ENCODE measurements at regions not wholly inside any gene's neighbourhood (a gene's known extent, or its start where the extent isn't known, plus 50 kb on each side); places are given as distances from the start of the nearest gene placed in this dataset.

- TF ChIP-seq EZH2 (IDR thresholded peaks at IDR 0.05; ENCODE audit: insufficient read depth, poor library complexity, severe bottlenecking) (no peak), EZH2phosphoT487 (IDR thresholded peaks at IDR 0.05; ENCODE audit: insufficient read depth, low read depth) (no peak)
Observed at GRCh38 chr3:157767607-157768006, 264.4 kb upstream of the VEPH1 start.
